Loucy (cell line): ENCODE measurements at regions not wholly inside any gene's neighbourhood (a gene's known extent, or its start where the extent isn't known, plus 50 kb on each side); places are given as distances from the start of the nearest gene placed in this dataset.

Source experiments
- H2AFZ ChIP-seq: fragments of 200-600 bp; sonication (generic); 2 replicates; pipeline ENCODE4 v1.6.0; 2016; ENCODE audit warnings: antibody characterized with exemption, mild to moderate bottlenecking, low read length, moderate library complexity
- H3F3A ChIP-seq: fragments of 200-600 bp; 2 replicates; pipeline ENCODE4 v1.6.0; 2016; ENCODE audit warnings: antibody characterized with exemption, low read depth, mild to moderate bottlenecking
- H3K27me3 ChIP-seq: fragments of 200-600 bp; sonication (generic); 2 replicates; pipeline ENCODE4 v1.6.1; 2014; ENCODE audit warnings: low read length, mild to moderate bottlenecking; ENCODE audit not compliant: insufficient read depth, poor library complexity, severe bottlenecking
- H3K36me3 ChIP-seq: fragments of 200-600 bp; sonication (generic); 2 replicates; pipeline ENCODE4 v1.6.1; 2016; ENCODE audit warnings: low read length; ENCODE audit not compliant: insufficient read depth
- H3K4me1 ChIP-seq: fragments of 200-600 bp; sonication (generic); 2 replicates; pipeline ENCODE4 v1.5.1; 2014; ENCODE audit warnings: low read length, mild to moderate bottlenecking; ENCODE audit not compliant: insufficient read depth, poor library complexity, severe bottlenecking
- H3K4me2 ChIP-seq: fragments of 200-600 bp; sonication (generic); 2 replicates; pipeline ENCODE4 v1.6.0; 2014; ENCODE audit warnings: antibody characterized with exemption, low read length, low read depth, mild to moderate bottlenecking; ENCODE audit not compliant: poor library complexity, severe bottlenecking
- H3K4me3 ChIP-seq: fragments of 200-600 bp; sonication (generic); 2 replicates; pipeline ENCODE4 v1.5.1; 2014; ENCODE audit warnings: low read length, mild to moderate bottlenecking, mixed read lengths; ENCODE audit not compliant: poor library complexity, severe bottlenecking
- H3K79me2 ChIP-seq: fragments of 200-600 bp; sonication (generic); 2 replicates; pipeline ENCODE4 v1.6.1; 2014; ENCODE audit warnings: low read length; ENCODE audit not compliant: insufficient read depth
- H3K9ac ChIP-seq: fragments of 200-600 bp; sonication (generic); 2 replicates; pipeline ENCODE4 v1.6.0; 2014; ENCODE audit warnings: mild to moderate bottlenecking, low read depth, low read length, moderate library complexity; ENCODE audit not compliant: poor library complexity, severe bottlenecking
- H3K9me2 ChIP-seq: fragments of 200-600 bp; sonication (generic); replicated peaks from 2 replicates; pipeline ENCODE4 v1.6.1; 2016; ENCODE audit warnings: low read depth, low read length, mixed read lengths
- H3K9me3 ChIP-seq: fragments of 200-600 bp; sonication (generic); 2 replicates; pipeline ENCODE4 v1.6.1; 2014; ENCODE audit warnings: mild to moderate bottlenecking, antibody characterized with exemption, low read length, low read depth; ENCODE audit not compliant: insufficient read depth
- H4K20me1 ChIP-seq: fragments of 200-600 bp; sonication (generic); 2 replicates; pipeline ENCODE4 v1.6.0; 2014; ENCODE audit warnings: antibody characterized with exemption, low read length, mild to moderate bottlenecking; ENCODE audit not compliant: insufficient read depth, poor library complexity, severe bottlenecking
- CTCF ChIP-seq: fragments of 200-600 bp; sonication (generic); conservative IDR thresholded peaks from 2 replicates; pipeline ENCODE4 v1.5.1; 2014; ENCODE audit warnings: mild to moderate bottlenecking, antibody characterized with exemption, low read length
- EZH2phosphoT487 ChIP-seq: fragments of 200-600 bp; IDR thresholded peaks from 2 replicates; pipeline ENCODE4 v1.6.1; 2018; ENCODE audit warnings: antibody characterized with exemption, mild to moderate bottlenecking, moderate library complexity, borderline replicate concordance

GRCh38 chr7:116327135-116327534, 116.8 kb downstream of the TES start:
- Histone ChIP-seq H4K20me1 (no peaks in the 10 kb centered on the region), H3K36me3 (no peaks in the 10 kb centered on the region), H3K9ac (no peak overlapping the region), H3K27me3 (no peaks in the 10 kb centered on the region), H3K9me2 (no peaks in the 10 kb centered on the region), H2AFZ (no peak overlapping the region), H3K4me1 (no peaks in the 10 kb centered on the region), H3K4me2 (no peak overlapping the region), H3K79me2 (no peaks in the 10 kb centered on the region), H3K9me3 (no peaks in the 10 kb centered on the region; the same call in 1 of the 2 replicates), H3F3A (no peaks in the 10 kb centered on the region), H3K4me3 (no peak overlapping the region)
- TF ChIP-seq CTCF, result no peak
- no peak for TF ChIP-seq EZH2phosphoT487

DNA sequence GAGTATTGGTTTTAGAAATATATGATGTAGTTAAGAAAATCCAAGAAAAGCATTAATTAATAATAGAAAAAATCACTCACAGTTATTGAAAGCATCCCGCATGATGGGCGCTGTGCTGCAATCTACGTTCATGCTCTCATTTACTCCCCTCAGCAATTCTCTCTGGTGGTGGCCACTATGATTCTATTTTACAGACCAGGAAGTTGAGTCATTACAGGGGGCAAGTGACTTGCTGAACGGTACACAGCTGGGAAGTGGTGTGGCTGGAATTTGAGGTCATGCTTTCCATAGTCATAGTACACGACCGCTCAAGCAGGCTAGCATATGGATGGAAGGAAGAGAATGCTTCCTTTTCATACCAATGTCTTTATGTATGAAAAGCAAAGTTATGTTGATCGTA, 117.4 kb downstream of the TES start:
- H3F3A ChIP-seq, result no peaks in the 10 kb centered on the region
- no peaks in the 10 kb centered on the region for H3K79me2 ChIP-seq
- no peaks in the 10 kb centered on the region for H3K27me3 ChIP-seq
- no peaks in the 10 kb centered on the region for H3K4me1 ChIP-seq
- no peak overlapping the region for H3K4me2 ChIP-seq
- H3K36me3 ChIP-seq, result no peaks in the 10 kb centered on the region
- no peaks in the 10 kb centered on the region; the same call in 1 of the 2 replicates for H3K9me3 ChIP-seq
- H3K4me3 ChIP-seq, result no peak overlapping the region
- no peak for TF ChIP-seq CTCF
- no peak for TF ChIP-seq EZH2phosphoT487
- no peaks in the 10 kb centered on the region for H3K9me2 ChIP-seq
- no peak overlapping the region for H2AFZ ChIP-seq
- H3K9ac ChIP-seq, result no peak overlapping the region
- no peaks in the 10 kb centered on the region for H4K20me1 ChIP-seq

GRCh38 chr7:116328161-116328560, 117.8 kb downstream of the TES start:
- Histone ChIP-seq H3K27me3 (no peaks in the 10 kb centered on the region), H3K4me1 (no peaks in the 10 kb centered on the region), H3K9me3 (no peaks in the 10 kb centered on the region; the same call in 1 of the 2 replicates), H2AFZ (no peak overlapping the region), H3K79me2 (no peaks in the 10 kb centered on the region), H3K4me2 (no peak overlapping the region), H3F3A (no peaks in the 10 kb centered on the region), H3K36me3 (no peaks in the 10 kb centered on the region), H3K9ac (no peak overlapping the region), H3K4me3 (no peak overlapping the region), H3K9me2 (no peaks in the 10 kb centered on the region), H4K20me1 (no peaks in the 10 kb centered on the region)
- TF ChIP-seq EZH2phosphoT487, result no peak
- TF ChIP-seq CTCF, result no peak
